WTC11 (cell line): ENCODE measurements at regions not wholly inside any gene's neighbourhood (a gene's known extent, or its start where the extent isn't known, plus 50 kb on each side); places are given as distances from the start of the nearest gene placed in this dataset.

Experiments
- NFE2L1 ChIP-seq: sonication (generic); formaldehyde crosslinking; IDR thresholded peaks from 2 replicates; pipeline ENCODE4 v1.8.1; 2023; ENCODE audit warnings: missing genetic modification reagents
- NFYB ChIP-seq: sonication (generic); formaldehyde crosslinking; conservative IDR thresholded peaks from 2 replicates; pipeline ENCODE4 v1.8.0; 2022; ENCODE audit warnings: low read depth, missing genetic modification reagents
- NR2C2 ChIP-seq: sonication (generic); formaldehyde crosslinking; IDR thresholded peaks from 2 replicates; pipeline ENCODE4 v1.8.0; 2022; ENCODE audit warnings: mild to moderate bottlenecking, missing genetic modification reagents
- SP1 ChIP-seq: sonication (generic); formaldehyde crosslinking; conservative IDR thresholded peaks from 2 replicates; pipeline ENCODE4 v1.8.1; 2022; ENCODE audit warnings: missing genetic modification reagents
- ZNF219 ChIP-seq: sonication (generic); formaldehyde crosslinking; IDR thresholded peaks from 2 replicates; pipeline ENCODE4 v1.8.0; 2023; ENCODE audit warnings: missing genetic modification reagents, mild to moderate bottlenecking, borderline replicate concordance
- ZNF263 ChIP-seq: sonication (generic); formaldehyde crosslinking; IDR thresholded peaks from 2 replicates; pipeline ENCODE4 v1.8.1; 2022; ENCODE audit warnings: low read depth, mild to moderate bottlenecking, moderate library complexity, missing genetic modification reagents
- TF ChIP-seq, protein P1 (sequence below): fragments of 200-600 bp; IDR thresholded peaks from 2 replicates; pipeline ENCODE4 v1.8.0; 2022; ENCODE audit warnings: antibody characterized with exemption
- TF ChIP-seq, protein P2 (sequence below): sonication (generic); formaldehyde crosslinking; conservative IDR thresholded peaks from 2 replicates; pipeline ENCODE4 v1.8.1; 2022; ENCODE audit warnings: mild to moderate bottlenecking, missing genetic modification reagents
- TF ChIP-seq, protein P3 (sequence below): sonication (generic); formaldehyde crosslinking; IDR thresholded peaks from 2 replicates; pipeline ENCODE4 v1.8.1; 2023; ENCODE audit warnings: mild to moderate bottlenecking, moderate library complexity, missing genetic modification reagents
- TF ChIP-seq, protein P4 (sequence below): sonication (generic); formaldehyde crosslinking; IDR thresholded peaks from 2 replicates; pipeline ENCODE4 v1.8.1; 2022; ENCODE audit warnings: low read depth, missing genetic modification reagents, borderline replicate concordance
- TF ChIP-seq, protein P5 (sequence below): sonication (generic); formaldehyde crosslinking; IDR thresholded peaks from 2 replicates; pipeline ENCODE4 v1.8.1; 2023; ENCODE audit warnings: mild to moderate bottlenecking, missing genetic modification reagents, borderline replicate concordance

DNA sequence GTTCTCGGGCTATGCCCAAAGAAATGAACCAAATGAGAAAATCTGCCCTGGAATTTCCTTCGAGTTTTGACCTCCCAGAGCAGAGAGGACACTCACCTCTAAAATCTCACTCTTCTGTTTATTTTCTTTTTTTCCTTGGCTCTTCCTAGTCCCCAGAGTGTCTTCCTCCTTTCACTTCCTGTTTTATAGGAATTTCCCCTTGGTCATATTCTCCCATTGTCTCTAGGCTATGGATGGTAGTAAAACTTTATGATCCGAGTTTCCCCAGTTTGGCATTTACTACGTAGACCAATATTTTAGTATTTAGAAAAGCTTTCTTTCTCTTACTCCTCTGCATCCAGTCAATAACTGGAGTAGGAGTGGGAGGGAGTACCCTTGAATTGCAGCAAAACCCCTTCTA is 354.5 kb upstream of the ZNF608 start:
- TF ChIP-seq, protein P1, sequence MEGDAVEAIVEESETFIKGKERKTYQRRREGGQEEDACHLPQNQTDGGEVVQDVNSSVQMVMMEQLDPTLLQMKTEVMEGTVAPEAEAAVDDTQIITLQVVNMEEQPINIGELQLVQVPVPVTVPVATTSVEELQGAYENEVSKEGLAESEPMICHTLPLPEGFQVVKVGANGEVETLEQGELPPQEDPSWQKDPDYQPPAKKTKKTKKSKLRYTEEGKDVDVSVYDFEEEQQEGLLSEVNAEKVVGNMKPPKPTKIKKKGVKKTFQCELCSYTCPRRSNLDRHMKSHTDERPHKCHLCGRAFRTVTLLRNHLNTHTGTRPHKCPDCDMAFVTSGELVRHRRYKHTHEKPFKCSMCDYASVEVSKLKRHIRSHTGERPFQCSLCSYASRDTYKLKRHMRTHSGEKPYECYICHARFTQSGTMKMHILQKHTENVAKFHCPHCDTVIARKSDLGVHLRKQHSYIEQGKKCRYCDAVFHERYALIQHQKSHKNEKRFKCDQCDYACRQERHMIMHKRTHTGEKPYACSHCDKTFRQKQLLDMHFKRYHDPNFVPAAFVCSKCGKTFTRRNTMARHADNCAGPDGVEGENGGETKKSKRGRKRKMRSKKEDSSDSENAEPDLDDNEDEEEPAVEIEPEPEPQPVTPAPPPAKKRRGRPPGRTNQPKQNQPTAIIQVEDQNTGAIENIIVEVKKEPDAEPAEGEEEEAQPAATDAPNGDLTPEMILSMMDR = no peak
- TF ChIP-seq, protein P2, sequence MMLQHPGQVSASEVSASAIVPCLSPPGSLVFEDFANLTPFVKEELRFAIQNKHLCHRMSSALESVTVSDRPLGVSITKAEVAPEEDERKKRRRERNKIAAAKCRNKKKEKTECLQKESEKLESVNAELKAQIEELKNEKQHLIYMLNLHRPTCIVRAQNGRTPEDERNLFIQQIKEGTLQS (CRISPR knock-in tag) = no peak
- TF ChIP-seq, protein P3, sequence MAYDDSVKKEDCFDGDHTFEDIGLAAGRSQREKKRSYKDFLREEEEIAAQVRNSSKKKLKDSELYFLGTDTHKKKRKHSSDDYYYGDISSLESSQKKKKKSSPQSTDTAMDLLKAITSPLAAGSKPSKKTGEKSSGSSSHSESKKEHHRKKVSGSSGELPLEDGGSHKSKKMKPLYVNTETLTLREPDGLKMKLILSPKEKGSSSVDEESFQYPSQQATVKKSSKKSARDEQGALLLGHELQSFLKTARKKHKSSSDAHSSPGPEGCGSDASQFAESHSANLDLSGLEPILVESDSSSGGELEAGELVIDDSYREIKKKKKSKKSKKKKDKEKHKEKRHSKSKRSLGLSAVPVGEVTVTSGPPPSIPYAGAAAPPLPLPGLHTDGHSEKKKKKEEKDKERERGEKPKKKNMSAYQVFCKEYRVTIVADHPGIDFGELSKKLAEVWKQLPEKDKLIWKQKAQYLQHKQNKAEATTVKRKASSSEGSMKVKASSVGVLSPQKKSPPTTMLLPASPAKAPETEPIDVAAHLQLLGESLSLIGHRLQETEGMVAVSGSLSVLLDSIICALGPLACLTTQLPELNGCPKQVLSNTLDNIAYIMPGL = no peak
- no peak for TF ChIP-seq SP1
- TF ChIP-seq, protein P4, sequence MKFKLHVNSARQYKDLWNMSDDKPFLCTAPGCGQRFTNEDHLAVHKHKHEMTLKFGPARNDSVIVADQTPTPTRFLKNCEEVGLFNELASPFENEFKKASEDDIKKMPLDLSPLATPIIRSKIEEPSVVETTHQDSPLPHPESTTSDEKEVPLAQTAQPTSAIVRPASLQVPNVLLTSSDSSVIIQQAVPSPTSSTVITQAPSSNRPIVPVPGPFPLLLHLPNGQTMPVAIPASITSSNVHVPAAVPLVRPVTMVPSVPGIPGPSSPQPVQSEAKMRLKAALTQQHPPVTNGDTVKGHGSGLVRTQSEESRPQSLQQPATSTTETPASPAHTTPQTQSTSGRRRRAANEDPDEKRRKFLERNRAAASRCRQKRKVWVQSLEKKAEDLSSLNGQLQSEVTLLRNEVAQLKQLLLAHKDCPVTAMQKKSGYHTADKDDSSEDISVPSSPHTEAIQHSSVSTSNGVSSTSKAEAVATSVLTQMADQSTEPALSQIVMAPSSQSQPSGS = no peak
- TF ChIP-seq ZNF263 = no peak
- no peak for TF ChIP-seq NFE2L1 (CRISPR knock-in tag)
- TF ChIP-seq ZNF219 (CRISPR knock-in tag) = no peak
- TF ChIP-seq, protein P5, sequence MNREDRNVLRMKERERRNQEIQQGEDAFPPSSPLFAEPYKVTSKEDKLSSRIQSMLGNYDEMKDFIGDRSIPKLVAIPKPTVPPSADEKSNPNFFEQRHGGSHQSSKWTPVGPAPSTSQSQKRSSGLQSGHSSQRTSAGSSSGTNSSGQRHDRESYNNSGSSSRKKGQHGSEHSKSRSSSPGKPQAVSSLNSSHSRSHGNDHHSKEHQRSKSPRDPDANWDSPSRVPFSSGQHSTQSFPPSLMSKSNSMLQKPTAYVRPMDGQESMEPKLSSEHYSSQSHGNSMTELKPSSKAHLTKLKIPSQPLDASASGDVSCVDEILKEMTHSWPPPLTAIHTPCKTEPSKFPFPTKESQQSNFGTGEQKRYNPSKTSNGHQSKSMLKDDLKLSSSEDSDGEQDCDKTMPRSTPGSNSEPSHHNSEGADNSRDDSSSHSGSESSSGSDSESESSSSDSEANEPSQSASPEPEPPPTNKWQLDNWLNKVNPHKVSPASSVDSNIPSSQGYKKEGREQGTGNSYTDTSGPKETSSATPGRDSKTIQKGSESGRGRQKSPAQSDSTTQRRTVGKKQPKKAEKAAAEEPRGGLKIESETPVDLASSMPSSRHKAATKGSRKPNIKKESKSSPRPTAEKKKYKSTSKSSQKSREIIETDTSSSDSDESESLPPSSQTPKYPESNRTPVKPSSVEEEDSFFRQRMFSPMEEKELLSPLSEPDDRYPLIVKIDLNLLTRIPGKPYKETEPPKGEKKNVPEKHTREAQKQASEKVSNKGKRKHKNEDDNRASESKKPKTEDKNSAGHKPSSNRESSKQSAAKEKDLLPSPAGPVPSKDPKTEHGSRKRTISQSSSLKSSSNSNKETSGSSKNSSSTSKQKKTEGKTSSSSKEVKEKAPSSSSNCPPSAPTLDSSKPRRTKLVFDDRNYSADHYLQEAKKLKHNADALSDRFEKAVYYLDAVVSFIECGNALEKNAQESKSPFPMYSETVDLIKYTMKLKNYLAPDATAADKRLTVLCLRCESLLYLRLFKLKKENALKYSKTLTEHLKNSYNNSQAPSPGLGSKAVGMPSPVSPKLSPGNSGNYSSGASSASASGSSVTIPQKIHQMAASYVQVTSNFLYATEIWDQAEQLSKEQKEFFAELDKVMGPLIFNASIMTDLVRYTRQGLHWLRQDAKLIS = no peak
- TF ChIP-seq NFYB (CRISPR knock-in tag) = no peak
- TF ChIP-seq NR2C2 (CRISPR knock-in tag) = no peak
